AG09309 (cell line): ENCODE measurements at regions not wholly inside any gene's neighbourhood (a gene's known extent, or its start where the extent isn't known, plus 50 kb on each side); places are given as distances from the start of the nearest gene placed in this dataset.

Experiments used
- DNase-seq: peaks from one replicate; pipeline ENCODE4 v3.0.0-alpha.2; 2010; ENCODE audit warnings: low read depth
- H3K4me3 ChIP-seq: 2 replicates; pipeline ENCODE4 v1.5.1; 2011; ENCODE audit warnings: mild to moderate bottlenecking, low read depth, low read length, moderate library complexity; ENCODE audit not compliant: control insufficient read depth
- TF ChIP-seq, protein P1 (sequence below): IDR thresholded peaks from 2 replicates; pipeline ENCODE4 v1.5.1; 2011; ENCODE audit warnings: mild to moderate bottlenecking, low read depth, low read length, inconsistent platforms; ENCODE audit not compliant: insufficient read depth, control insufficient read depth; ENCODE audit errors: missing control alignments

DNA sequence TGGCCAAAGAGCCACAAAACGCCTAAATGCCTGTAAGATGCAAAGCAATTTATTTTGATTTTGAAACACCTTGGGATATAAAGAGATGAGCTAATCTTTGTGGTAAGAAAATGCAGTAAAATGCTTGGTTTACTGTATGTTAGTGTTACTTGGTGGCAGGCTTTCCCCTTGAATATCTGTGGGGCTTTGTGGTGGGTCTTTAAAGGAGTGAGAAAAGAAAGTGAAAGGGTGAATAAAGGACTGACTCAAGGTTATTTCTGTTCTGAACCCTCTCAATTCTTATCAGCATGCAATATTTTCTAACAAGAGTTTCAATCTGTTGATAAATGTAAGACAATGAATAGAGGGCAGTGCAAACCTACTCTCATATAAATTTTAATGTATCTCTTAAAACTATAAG lies 1555.9 kb upstream of the RAG2 start:
- TF ChIP-seq, protein P1, sequence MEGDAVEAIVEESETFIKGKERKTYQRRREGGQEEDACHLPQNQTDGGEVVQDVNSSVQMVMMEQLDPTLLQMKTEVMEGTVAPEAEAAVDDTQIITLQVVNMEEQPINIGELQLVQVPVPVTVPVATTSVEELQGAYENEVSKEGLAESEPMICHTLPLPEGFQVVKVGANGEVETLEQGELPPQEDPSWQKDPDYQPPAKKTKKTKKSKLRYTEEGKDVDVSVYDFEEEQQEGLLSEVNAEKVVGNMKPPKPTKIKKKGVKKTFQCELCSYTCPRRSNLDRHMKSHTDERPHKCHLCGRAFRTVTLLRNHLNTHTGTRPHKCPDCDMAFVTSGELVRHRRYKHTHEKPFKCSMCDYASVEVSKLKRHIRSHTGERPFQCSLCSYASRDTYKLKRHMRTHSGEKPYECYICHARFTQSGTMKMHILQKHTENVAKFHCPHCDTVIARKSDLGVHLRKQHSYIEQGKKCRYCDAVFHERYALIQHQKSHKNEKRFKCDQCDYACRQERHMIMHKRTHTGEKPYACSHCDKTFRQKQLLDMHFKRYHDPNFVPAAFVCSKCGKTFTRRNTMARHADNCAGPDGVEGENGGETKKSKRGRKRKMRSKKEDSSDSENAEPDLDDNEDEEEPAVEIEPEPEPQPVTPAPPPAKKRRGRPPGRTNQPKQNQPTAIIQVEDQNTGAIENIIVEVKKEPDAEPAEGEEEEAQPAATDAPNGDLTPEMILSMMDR, result no peak
- H3K4me3 ChIP-seq, result no peak overlapping the region
- no peak for DNase-seq

DNA sequence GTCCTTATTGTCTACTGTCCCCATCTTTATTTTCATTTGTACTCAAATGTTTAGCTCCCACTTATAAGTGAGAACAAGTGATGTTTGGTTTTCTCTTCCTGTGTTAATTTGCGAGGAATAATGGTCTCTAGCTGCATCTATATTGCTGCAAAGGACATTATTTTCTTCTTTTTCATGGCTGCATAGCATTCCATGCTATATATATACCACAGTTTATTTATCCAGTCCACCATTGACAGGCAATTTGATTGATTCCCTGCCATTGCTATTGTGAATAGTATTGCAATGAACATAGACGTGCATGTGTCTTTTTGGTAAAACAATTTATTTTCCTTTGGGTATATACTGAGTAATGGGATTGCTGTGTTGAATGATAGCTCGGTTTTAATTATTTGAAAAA lies 1545.8 kb upstream of the RAG2 start:
- DNase-seq, result no peak
- TF ChIP-seq, protein P1, result no peak
- no peak overlapping the region for H3K4me3 ChIP-seq

DNA sequence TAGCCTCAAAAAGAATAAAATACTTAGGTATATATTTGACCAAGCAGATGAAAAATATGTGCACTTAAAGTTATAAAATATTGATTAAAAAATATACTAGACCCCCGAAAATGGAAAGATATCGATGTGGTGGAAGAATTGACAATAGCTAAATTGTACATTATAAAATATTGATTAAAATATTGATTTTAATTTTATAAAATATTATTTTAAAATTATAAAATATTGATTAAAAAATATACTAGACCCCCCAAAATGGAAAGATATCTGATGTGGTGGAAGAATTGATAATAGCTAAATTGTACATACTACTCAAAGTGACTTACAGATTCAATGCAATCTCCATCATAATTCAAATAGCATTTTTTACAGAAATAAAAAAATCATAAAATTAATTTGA lies 1540.9 kb upstream of the RAG2 start:
- TF ChIP-seq, protein P1, result no peak
- no peak overlapping the region for H3K4me3 ChIP-seq
- no peak for DNase-seq

DNA sequence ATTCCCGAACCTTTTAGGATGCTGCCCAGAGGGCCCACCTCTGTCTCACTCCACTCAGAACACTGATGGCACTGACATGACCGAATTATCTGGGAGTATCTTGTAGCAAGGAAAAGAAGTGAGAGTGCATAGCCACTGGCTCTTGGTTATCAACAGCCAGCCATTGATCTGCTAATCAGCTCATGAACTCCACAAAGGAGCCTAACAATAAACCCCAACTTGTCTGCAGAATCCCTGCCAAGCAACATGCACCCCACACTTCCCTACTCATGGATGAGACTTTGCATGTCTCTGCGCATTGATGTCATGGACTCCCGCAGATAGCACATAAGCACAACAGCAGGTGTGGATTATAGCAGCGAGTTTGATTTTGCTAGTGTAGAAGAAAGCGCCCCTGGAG lies 1538.9 kb upstream of the RAG2 start:
- TF ChIP-seq, protein P1, result no peak
- no peak overlapping the region for H3K4me3 ChIP-seq
- no peak for DNase-seq

DNA sequence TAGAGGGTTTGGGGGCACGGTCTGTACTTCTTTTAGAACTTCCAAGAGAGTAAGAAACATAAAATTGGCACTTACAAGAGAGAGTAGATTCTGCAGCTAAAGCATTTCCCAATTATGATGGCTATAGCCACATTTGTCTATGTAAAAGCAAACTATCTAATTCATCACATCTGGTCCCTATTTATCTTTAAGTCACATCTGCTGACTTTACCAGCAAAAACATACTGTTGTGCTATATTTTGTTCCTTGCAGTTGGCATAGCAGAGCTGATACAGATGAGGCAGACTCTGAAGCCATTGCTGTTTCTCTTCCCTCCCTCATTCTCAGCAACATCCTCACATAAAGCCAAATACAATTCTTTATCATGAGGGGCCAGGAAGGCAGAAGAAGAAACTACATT lies 1533.5 kb upstream of the RAG2 start:
- DNase-seq, result no peak
- no peak overlapping the region for H3K4me3 ChIP-seq
- TF ChIP-seq, protein P1, result no peak

DNA sequence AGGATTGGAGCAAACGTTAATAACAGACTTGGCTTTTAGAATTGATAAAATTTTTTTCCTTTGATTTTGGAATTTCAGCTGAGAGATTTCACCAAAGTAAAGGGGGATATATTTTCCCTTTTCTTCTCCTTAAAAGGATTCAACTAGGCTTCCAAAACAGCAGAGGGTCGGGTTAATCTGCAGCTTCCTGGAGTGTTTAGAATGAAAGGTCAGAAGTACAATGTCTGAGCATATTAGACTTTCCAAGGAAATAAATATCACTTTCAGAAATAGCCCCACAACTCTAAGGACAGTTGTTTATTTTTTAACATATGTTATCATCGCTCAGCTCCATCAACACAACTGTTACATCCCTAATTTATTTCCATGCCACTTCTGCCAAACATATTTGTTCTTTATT lies 1532.9 kb upstream of the RAG2 start:
- TF ChIP-seq, protein P1, result no peak
- no peak overlapping the region for H3K4me3 ChIP-seq
- DNase-seq, result no peak

DNA sequence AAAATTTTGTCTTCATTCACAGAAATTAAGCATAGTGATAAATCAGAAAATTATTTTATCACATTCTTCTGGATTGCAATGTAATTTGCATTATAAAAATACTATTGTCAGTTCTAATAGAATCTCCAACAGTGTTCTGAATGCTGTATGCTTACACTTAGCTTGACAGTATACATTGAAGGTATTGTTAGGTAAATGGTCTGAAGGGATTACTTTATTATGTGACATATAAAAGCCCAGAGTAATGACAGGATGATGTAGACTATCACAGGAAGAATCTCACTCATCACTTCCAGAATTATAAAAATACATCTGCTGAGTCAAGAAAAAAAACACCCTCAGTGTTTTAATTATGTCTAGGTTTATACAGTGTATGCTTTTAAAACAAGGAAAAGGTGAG lies 1532.5 kb upstream of the RAG2 start:
- H3K4me3 ChIP-seq, result no peak overlapping the region

More for the DNA sequence above, 1532.5 kb upstream of the RAG2 start:
- TF ChIP-seq, protein P1, result no peak
- no peak for DNase-seq
